ENCODE measurements at regions not wholly inside any gene's neighbourhood (a gene's known extent, or its start where the extent isn't known, plus 50 kb on each side); places are given as distances from the start of the nearest gene placed in this dataset.

- Histone ChIP-seq H3K36me3 (no peaks in the 10 kb centered on the region), H3K27ac (replicated peaks) (no peak overlapping the region), H3K4me3 (no peak overlapping the region), H3K4me1 (no peaks in the 10 kb centered on the region), H3K27me3 (ENCODE audit: low read depth) (peaks cover 74% of the 10 kb centered on the region), H3K9me3 (replicated peaks) (no peaks in the 10 kb centered on the region)
- intact Hi-C loops (cut with micrococcal nuclease), result no loop called here
- no peak for DNase-seq
- TF ChIP-seq, protein P1, sequence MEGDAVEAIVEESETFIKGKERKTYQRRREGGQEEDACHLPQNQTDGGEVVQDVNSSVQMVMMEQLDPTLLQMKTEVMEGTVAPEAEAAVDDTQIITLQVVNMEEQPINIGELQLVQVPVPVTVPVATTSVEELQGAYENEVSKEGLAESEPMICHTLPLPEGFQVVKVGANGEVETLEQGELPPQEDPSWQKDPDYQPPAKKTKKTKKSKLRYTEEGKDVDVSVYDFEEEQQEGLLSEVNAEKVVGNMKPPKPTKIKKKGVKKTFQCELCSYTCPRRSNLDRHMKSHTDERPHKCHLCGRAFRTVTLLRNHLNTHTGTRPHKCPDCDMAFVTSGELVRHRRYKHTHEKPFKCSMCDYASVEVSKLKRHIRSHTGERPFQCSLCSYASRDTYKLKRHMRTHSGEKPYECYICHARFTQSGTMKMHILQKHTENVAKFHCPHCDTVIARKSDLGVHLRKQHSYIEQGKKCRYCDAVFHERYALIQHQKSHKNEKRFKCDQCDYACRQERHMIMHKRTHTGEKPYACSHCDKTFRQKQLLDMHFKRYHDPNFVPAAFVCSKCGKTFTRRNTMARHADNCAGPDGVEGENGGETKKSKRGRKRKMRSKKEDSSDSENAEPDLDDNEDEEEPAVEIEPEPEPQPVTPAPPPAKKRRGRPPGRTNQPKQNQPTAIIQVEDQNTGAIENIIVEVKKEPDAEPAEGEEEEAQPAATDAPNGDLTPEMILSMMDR (IDR thresholded peaks at IDR 0.05; ENCODE audit: borderline replicate concordance), result no peak
Measured at GRCh38 chr11:134807997-134808396, 396.0 kb upstream of the B3GAT1 start.

GRCh38 chr11:134802598-134802997 lies 390.6 kb upstream of the B3GAT1 start:
- Histone ChIP-seq H3K4me3 (no peak overlapping the region), H3K9me3 (replicated peaks) (no peaks in the 10 kb centered on the region), H3K27ac (replicated peaks) (no peak overlapping the region), H3K4me1 (no peaks in the 10 kb centered on the region), H3K36me3 (no peaks in the 10 kb centered on the region), H3K27me3 (ENCODE audit: low read depth) (peaks cover 97% of the 10 kb centered on the region)
- TF ChIP-seq, protein P1 (IDR thresholded peaks at IDR 0.05; ENCODE audit: borderline replicate concordance), result no peak
- intact Hi-C loops (cut with micrococcal nuclease), result no loop called here
- no peak for DNase-seq

GRCh38 chr11:134802116-134802515 lies 390.1 kb upstream of the B3GAT1 start:
- no peak for DNase-seq
- no peaks in the 10 kb centered on the region for H3K9me3 ChIP-seq (replicated peaks)
- TF ChIP-seq, protein P1 (IDR thresholded peaks at IDR 0.05; ENCODE audit: borderline replicate concordance), result no peak
- no peaks in the 10 kb centered on the region for H3K36me3 ChIP-seq
- H3K27me3 ChIP-seq (ENCODE audit: low read depth), result peaks cover 93% of the 10 kb centered on the region
- no peak overlapping the region for H3K4me3 ChIP-seq
- intact Hi-C loops (cut with micrococcal nuclease), result no loop called here
- H3K27ac ChIP-seq (replicated peaks), result no peak overlapping the region
- no peaks in the 10 kb centered on the region for H3K4me1 ChIP-seq

GRCh38 chr11:134801570-134801969 lies 389.5 kb upstream of the B3GAT1 start:
- no peaks in the 10 kb centered on the region for H3K9me3 ChIP-seq (replicated peaks)
- H3K27me3 ChIP-seq (ENCODE audit: low read depth), result peaks cover 92% of the 10 kb centered on the region
- intact Hi-C loops (cut with micrococcal nuclease), result no loop called here
- no peaks in the 10 kb centered on the region for H3K36me3 ChIP-seq
- TF ChIP-seq, protein P1 (IDR thresholded peaks at IDR 0.05; ENCODE audit: borderline replicate concordance), result no peak
- no peaks in the 10 kb centered on the region for H3K4me1 ChIP-seq
- no peak overlapping the region for H3K27ac ChIP-seq (replicated peaks)
- DNase-seq, result no peak
- no peak overlapping the region for H3K4me3 ChIP-seq

- Histone ChIP-seq H3K27ac (replicated peaks) (no peak overlapping the region), H3K27me3 (ENCODE audit: low read depth) (peaks cover 92% of the 10 kb centered on the region)
Measured at GRCh38 chr11:134800826-134801225, 388.8 kb upstream of the B3GAT1 start.

More at GRCh38 chr11:134800826-134801225, 388.8 kb upstream of the B3GAT1 start:
- no peaks in the 10 kb centered on the region for H3K4me1 ChIP-seq
- no peak overlapping the region for H3K4me3 ChIP-seq
- no peak for DNase-seq
- intact Hi-C loops (cut with micrococcal nuclease), result no loop called here
- no peaks in the 10 kb centered on the region for H3K36me3 ChIP-seq
- TF ChIP-seq, protein P1 (IDR thresholded peaks at IDR 0.05; ENCODE audit: borderline replicate concordance), result no peak
- H3K9me3 ChIP-seq (replicated peaks), result no peaks in the 10 kb centered on the region

All from left ventricle myocardium inferior (tissue), 1 donor.